GM12873 (cell line): ENCODE measurements at regions not wholly inside any gene's neighbourhood (a gene's known extent, or its start where the extent isn't known, plus 50 kb on each side); places are given as distances from the start of the nearest gene placed in this dataset.

Source experiments
- TF ChIP-seq, protein P1 (sequence below): IDR thresholded peaks from 2 replicates; pipeline ENCODE4 v1.5.1; 2012; ENCODE audit warnings: low read depth, mild to moderate bottlenecking, moderate library complexity, low read length, control low read depth; ENCODE audit not compliant: insufficient read depth; ENCODE audit errors: missing control alignments

DNA sequence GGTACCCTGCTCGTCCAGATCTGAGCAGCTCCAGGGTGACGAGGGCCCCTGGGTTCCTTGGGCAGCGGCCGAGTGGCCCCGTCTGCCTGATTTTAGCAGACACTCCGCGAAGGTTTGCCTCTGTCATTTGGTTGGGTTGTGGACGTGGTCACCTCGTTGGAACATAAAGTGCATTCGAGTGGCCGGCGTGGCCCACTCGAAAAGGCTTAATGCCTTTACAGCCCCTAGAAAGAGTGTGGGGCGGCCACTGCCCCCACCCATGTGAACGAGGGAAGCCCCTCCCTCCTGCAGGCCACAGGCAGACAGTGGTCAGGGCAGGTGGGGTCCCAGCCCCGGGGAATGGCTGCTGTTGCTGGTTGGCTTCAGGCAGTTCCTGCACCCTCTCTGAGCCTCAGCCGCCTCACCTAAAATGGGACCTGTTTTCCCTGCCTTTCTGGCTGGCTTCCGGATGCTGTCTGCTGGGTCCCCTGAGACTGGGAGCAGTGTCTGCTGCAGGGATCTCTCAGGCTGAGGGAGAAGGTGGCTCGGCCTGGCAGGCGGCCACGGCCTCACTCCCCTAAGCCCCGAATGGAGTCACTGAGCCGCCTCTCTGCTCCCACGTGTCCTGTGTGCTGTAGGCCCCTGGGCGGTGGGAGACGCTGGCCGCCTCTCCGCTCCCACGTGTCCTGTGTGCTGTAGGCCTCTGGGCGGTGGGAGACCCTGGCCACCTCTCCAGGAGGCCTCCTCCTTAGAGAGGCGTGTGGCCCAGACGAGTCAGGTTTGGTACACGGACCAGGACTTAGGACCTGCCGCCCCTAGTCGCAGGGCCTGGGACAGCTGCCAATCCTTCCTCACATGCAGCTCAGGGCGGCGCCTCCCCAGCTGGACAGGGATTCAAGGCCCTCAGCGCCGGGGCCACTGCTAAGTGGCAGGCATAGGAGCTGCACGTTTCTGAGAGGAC lies 233.0 kb downstream of the ERMARD start:
- TF ChIP-seq, protein P1, sequence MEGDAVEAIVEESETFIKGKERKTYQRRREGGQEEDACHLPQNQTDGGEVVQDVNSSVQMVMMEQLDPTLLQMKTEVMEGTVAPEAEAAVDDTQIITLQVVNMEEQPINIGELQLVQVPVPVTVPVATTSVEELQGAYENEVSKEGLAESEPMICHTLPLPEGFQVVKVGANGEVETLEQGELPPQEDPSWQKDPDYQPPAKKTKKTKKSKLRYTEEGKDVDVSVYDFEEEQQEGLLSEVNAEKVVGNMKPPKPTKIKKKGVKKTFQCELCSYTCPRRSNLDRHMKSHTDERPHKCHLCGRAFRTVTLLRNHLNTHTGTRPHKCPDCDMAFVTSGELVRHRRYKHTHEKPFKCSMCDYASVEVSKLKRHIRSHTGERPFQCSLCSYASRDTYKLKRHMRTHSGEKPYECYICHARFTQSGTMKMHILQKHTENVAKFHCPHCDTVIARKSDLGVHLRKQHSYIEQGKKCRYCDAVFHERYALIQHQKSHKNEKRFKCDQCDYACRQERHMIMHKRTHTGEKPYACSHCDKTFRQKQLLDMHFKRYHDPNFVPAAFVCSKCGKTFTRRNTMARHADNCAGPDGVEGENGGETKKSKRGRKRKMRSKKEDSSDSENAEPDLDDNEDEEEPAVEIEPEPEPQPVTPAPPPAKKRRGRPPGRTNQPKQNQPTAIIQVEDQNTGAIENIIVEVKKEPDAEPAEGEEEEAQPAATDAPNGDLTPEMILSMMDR = no peak

GRCh38 chr6:169983651-169984050 lies 232.2 kb downstream of the ERMARD start:
- TF ChIP-seq, protein P1 = no peak

DNA sequence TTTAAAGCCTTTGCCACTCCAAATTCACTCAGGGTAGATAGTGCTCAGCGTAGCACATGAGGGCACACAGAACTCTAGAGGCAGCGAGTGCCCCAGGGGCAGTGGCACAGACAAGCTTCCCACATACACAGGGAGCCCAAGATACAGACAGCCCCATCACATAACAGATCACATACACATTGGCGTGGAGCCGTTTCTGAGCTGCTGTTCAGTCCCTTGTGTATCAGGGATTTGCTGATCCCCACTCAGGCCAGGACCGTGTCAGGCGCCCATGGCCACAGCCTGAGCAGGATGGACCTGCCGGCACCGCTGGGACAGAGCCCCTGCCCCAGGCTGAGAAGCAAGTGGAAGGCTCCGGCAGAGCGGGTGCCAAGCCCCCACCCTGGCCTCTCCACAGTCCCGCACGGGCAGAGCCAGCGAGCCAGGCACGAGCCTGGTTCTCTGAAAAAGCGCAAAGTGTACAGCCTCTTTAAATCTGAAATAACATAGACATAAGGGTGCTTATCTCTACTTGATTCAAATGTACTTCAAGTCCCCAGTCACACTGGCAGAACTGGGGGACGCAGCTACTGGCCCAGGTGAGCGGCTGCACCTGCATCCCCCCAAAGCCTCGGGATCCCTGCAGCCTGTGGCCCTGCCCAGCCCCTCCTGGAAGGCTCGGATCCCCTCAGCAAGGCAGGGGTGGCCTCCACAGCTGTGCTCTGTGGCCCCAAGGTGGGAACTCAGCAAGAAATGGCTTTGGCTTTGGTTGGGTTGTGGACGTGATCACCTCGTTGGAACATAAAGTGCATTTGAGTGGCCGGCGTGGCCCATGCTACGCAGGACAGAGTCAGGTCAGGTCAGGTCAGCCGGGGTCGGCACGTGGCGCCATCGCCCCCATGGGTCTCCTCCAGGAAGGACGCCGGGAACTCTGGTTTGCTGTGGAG lies 231.3 kb downstream of the ERMARD start:
- TF ChIP-seq, protein P1 = no peak

DNA sequence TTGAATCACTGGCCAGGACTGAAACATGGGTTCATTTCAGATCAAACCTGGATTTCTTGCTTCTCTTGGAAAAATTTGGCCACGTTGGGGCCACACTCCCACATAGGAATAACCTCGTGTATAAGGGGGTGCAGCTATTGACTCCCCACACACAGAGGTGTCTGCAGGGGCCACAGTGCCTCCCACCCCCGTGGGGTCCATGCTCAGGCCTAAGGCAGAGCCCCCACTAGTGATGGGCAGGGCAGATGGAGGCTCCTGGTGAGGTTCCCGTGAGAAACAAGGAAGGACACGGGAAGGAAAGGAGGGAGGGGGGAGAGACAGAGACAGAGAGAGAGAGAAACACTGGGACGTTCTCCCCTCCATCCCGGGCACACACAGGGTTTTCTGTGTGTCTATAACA lies 230.5 kb downstream of the ERMARD start:
- TF ChIP-seq, protein P1 = no peak

DNA sequence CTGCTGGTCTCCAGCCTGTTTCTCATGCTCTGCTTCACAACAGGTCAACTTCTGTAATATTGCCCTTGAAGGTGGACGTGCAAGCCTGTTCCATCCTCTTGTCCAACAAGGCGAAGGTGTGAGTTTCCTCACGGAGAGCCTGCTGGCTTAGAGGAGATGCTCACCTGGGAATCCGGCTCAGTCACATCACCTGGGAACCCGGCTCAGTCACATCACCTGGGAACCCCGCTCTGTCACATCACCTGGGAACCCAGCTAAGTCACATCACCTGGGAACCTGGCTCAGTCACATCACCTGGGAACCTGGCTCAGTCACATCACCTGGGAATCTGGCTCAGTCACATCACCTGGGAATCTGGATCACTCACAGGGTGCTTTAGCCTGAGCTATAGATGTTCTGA lies 230.1 kb downstream of the ERMARD start:
- TF ChIP-seq, protein P1 = no peak

DNA sequence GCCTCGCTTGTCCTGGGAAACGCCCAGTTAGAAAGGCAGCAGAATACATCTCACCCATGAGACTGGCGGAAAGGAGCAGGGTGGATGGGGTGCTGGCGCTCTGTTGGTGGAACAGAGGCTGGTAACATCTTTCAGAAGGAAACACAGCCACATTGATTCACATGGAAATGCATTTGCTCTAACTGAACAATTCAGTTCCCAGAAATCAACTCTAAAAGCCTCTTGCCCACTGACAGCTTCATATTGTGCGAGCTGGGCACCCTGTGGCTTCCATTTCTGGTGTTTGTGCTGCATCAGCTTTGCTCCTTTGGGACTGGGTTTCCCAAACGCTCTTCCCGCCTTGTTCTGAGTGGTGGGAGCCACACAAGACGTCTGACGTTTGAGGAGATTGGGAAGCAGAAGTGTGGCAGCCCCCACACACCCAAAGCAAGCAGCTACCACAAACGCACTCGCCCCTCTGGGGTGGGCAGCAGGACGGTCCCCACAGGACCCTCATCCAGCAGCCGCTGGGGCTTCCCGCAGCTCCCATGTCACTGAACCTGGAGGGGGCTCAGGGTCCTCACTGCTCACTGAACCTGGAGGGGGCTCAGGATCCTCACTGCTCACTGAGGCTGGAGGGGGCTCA lies 229.5 kb downstream of the ERMARD start:
- TF ChIP-seq, protein P1 = no peak
